GM12892 (cell line): ENCODE measurements at regions not wholly inside any gene's neighbourhood (a gene's known extent, or its start where the extent isn't known, plus 50 kb on each side); places are given as distances from the start of the nearest gene placed in this dataset.

Source experiments
- POLR2A ChIP-seq: IDR thresholded peaks from 2 replicates; pipeline ENCODE4 v1.6.1; 2011; ENCODE audit warnings: low read depth, low read length, control low read depth
- POLR2AphosphoS5 ChIP-seq: IDR thresholded peaks from 2 replicates; pipeline ENCODE4 v1.6.1; 2011; ENCODE audit warnings: low read depth, low read length, control low read depth

DNA sequence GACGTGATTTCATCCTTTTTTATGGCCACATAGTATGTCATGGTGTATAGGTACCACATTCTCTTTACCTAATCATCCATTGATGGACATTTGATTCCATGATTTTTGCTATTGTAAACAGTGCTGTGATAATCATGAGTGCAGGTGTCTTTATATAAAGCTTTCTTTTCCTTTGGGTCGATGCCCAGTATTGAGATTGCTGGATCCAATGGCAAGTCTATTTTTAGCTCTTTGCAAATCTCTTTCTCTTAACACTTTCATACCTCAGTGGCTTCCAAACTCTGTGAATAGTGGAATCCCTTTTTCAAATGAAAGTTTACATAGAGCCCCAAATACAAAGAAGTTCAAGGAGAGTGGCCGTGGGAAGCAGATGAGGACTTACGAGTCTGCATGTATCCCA, 105.8 kb upstream of the SPTLC3 start:
- no peak for TF ChIP-seq POLR2A
- TF ChIP-seq POLR2AphosphoS5: no peak
